Activated CD8-positive, alpha-beta memory T cell treated with anti-CD3 and anti-CD28 coated beads, Interleukin-2, amount 50 U/mL, for 24 hours (primary cell): ENCODE measurements at regions not wholly inside any gene's neighbourhood (a gene's known extent, or its start where the extent isn't known, plus 50 kb on each side); places are given as distances from the start of the nearest gene placed in this dataset.
"Not testable (repeated sequence)": the region's sequence is repeated elsewhere in the genome, so short reads cannot be mapped to it uniquely, and the experiment has no call there.

Experiments
- DNase-seq: peaks from one replicate; pipeline ENCODE4 v3.0.0-alpha.2; 2020; ENCODE audit errors: extremely low read depth

DNA sequence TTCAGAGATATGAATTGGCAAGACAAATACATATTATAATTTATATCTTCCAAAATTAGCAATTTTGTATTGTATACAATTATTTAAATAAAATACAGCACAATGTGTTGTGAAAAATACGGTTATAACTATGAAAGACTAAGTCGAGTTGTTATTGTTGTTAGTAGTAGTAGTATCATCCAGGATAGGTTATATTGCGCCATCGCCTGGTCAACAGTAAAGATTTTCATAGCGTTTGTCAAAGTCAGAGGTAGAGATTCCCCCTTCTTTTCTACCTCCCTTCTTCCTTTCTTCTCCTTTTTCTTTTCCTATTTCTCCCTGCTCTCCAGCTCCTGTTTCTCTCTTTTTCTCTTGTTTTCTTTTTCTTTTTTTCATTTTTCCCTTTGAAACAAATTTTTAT, 499.1 kb upstream of the EPHA5 start:
- no peak for DNase-seq

DNA sequence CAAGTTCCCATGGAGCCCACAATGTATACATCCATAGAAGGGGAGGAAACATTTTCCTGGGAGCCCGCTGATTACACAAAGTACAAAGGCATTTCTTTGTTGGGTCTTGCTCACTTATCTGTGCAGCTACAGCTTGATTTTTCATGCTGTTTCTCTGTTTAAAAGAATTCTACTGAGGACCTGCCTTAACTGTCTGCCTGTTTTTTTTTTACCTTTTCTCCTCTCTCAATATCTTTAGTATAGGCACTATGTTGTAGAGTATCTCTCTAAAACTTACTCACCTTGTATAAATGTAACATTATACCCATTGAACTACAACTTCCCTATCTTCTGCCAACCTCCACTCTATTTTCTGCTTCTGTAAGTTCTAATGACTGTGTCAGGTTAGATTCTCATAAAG, 494.6 kb upstream of the EPHA5 start:
- no peak for DNase-seq

GRCh38 chr4:66160606-66161005, 490.3 kb upstream of the EPHA5 start:
- DNase-seq, result no peak

DNA sequence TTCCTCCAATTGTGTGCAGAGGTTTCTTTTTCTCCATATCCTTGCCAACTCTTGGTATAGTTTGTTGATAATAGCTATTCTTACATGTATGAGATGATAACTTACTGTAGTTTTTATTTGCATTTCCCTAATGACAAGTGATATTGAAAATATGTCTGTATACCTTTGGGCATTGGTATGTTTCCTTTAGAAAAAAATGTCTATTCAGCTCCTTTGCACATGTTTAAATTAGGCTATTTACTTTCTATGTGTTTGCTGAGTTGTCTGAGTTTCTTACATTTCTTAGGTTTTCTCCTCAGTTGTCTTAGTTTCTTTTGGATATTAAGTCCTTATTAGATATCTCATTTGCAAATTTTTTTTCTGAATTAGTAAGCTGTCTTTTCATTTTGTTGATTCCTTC, 487.3 kb upstream of the EPHA5 start:
- no peak for DNase-seq

- DNase-seq, result no peak
These were observed 459.8 kb upstream of the EPHA5 start for GRCh38 chr4:66130042-66130441.

DNA sequence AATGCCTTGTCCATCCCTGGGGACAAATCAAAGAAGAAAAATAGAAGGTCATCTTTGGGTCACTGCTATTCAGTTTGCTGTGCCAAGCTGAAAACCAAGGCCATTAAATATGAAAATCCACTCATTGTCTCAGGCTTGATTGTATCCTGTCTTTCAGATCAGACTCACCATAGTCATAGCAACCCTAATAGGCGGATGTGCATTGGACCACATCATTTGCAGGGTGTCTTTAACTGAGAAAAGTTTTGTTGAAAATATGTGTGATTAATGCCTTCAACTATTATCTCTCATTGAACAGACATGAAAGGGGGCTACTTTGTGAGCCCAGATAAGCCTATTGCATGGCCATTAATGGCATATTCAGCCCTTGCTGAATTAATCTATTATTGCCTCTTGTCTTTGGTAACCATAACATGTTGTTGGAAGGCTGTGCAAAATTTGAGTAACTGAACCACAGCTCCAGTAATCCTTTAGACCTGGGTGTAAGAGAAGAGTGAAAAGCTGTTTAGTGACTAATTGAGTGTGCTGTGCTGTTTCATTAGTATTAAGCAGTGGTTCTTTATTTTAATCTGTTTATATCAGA, 453.6 kb upstream of the EPHA5 start:
- DNase-seq, result no peak

DNA sequence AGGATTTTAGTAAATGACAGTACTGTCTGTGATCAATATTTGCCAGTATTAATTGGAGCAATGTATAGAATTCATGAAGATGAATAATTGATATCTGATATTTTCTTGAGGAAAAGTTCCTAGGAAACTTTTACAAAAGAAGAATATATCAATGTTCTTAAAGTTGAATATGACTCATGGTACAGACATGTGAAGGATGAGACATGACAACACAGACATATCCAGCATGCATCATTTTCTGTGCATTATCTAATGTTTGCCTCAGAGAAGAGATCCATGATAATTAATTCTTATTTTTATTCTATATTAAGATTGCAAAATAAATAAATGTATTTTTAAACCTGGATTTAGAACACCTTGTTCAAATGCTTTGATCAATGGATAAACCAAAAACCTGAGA, 452.9 kb upstream of the EPHA5 start:
- no peak for DNase-seq

GRCh38 chr4:66115231-66115630, 444.9 kb upstream of the EPHA5 start:
- DNase-seq, result not testable (repeated sequence)

- DNase-seq, result no peak
These were observed 438.6 kb upstream of the EPHA5 start for GRCh38 chr4:66108898-66109297.

DNA sequence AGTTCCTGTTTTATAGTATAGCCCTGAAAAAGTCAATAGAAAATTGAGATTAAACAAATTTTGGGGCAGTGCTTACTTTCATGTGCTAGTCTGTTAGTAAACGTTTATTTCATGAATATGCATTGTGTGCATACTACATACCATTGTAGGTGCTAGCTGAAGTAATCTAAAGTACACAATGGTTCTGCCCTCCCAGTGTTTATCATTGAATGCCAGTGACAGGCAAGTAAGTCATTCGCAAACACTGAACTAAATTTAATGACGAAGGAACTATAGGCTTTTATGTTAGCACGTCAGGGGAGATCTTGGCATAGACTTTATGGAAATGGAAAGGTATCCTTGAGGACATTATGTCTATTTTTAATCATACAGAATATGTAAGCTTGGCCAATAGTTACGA, 426.9 kb upstream of the EPHA5 start:
- no peak for DNase-seq

DNA sequence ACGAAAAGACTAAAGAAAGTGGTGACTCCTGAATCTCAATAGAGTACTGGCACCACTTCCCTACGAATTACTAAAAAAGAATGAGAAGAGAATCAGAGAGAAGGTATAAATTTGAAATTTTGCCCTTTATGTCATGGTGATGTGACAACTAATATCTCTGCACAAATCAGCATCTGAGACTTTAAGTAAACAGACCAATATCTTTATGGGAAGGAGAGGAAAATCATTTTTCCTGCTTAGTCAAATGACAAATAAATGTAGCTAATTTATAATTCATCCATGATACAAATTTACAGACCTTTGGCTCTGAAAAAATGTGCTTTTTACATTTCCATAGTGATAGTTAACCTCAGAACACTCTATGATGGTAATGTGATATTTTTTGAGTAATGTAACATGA, 424.8 kb upstream of the EPHA5 start:
- DNase-seq, result no peak

DNA sequence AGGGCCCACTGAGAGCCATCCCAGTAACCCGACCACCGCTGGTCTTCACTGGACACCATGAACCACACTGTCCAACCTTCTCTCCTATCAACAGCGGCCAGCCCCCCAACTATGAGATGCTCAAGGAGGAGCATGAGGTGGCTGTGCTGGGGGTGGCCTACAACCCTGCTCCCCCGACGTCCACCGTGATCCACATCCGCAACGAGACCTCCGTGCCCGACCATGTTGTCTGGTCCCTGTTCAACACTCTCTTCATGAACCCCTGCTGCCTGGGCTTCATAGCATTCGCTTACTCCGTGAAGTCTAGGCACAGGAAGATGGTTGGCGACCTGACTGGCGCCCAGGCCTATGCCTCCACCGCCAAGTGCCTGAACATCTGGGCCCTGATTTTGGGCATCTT, 423.8 kb upstream of the EPHA5 start:
- no peak for DNase-seq

DNA sequence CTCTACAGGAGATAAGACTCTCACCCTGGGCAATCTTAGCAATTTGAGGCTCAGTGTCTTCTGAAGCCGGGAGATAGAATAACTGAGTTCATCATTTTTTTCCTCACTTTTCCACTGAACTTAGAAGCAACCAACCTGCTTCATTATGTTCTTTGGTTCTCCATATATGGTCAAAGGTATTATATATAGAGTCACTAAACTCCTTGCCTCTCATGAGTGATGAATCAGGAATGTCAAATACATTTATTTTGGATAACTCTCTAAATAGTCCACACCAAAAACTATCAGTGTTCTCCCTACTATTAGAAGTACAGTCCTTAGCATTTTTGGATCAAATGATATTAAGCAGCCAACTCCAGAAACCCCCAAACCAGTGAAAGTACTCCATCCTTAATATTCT, 421.5 kb upstream of the EPHA5 start:
- no peak for DNase-seq

DNA sequence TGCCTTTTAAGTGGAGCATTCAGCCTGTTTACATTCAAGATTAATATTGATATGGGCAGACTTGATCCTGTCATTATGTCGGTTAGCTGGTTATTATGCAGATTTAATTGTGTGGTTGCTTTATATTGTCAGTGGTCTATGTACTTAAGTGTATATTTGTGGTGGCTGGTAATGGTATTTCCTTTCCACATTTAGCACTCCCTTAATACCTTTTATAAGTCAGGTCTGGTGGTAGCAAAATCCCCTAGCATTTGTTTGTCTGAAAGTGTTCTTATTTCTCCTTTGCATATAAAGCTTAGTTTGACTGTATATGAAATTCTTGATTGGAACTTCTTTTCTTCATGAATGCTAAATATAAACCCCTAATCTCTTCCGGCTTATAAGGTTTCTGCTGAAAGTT, 403.7 kb upstream of the EPHA5 start:
- DNase-seq, result no peak

GRCh38 chr4:66071911-66072310, 401.6 kb upstream of the EPHA5 start:
- no peak for DNase-seq

- DNase-seq, result no peak
These were observed 392.6 kb upstream of the EPHA5 start for GRCh38 chr4:66062921-66063320.

DNA sequence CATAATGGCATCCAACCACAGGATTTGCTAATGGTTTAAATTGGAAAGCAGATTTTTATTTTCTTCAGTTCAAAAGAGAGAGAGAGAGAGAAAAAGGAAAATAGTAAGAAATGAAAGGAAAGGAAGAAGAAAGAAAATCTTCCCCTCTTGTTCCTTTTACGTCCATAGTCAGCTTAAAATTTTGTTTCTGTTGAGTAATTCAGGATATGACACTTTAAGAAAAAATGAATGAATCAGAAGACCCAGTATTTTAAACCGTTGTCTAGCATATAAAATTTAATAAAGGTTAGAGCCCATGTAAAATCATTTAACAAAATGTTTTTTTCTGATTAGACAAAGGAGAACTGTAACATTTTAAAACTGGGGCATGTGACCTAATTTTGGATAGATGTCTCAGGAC, 391.8 kb upstream of the EPHA5 start:
- DNase-seq, result no peak

GRCh38 chr4:66059556-66059955, 389.3 kb upstream of the EPHA5 start:
- DNase-seq, result no peak

DNA sequence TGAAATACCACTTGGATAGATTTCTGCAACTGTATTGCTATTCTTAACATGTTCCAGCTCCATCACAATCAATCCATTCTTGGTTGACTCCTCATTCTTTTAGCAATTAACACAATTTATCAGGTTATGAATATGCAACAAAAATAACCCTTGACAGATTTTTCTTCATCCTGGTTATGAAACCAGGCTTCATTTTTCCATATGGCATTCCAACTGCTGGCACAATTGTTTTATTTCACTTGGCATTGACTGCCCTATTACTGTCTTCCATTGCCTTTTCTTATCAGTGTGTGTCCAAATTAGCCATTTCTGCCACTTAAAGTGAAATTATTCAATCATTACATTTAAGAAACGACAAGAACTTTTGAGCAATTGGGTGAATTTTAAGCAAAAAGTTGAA, 388.8 kb upstream of the EPHA5 start:
- no peak for DNase-seq

DNA sequence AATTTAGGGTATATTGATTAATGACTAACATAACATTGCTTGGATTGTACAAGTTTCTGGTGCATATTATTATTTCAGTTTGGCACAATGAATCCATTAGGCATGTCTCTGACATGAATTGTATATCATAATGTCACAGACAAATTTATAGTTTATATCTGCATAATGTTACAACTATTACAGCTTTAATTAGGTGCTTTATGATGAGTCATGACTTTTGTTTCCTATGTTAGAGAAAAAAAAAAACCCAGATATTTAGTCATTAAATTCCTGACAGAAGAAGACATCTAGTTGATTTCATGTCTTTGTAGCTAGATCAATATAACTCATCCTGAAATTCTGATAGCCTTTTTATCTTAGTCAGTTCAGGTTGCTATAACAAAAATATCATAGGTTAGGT, 385.7 kb upstream of the EPHA5 start:
- no peak for DNase-seq

DNA sequence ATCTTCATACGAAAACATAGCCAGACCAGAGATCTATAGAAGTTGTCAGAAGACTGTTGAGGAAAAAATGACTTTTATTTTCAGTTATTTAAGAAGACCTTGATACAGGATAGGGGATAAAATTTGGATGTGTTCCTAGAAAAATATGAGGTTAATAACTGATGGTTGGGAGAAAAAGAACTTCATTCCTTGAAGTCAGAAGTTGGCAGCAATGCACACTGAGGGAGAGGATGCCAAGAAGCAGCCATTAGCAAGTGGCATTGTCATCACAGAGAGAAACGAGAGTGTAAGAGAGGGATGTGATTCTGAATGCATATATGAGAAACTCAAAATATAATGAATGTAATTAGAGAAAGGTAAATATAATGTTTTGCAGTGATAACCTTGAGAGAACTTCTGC, 382.1 kb upstream of the EPHA5 start:
- no peak for DNase-seq

DNA sequence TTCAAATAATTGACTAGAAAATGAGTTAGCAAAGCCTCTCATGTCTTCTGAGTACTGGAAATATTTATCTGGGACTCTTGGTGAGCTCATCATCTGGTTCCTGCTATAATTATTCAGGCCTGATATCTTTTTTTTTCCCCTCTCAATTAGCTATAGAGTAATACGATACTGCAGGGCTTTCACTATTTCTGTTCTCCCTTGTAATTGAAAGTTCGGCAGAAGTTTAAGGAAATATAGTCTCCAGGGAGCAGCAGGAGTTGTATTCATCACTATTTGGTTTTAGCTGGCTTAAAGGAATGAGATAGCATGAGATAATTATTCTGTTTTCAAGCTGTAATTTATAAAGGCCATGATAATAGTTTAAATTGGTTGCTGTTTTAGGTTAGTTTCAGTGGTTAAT, 378.6 kb upstream of the EPHA5 start:
- DNase-seq, result no peak

GRCh38 chr4:66045913-66046312, 375.6 kb upstream of the EPHA5 start:
- no peak for DNase-seq

DNA sequence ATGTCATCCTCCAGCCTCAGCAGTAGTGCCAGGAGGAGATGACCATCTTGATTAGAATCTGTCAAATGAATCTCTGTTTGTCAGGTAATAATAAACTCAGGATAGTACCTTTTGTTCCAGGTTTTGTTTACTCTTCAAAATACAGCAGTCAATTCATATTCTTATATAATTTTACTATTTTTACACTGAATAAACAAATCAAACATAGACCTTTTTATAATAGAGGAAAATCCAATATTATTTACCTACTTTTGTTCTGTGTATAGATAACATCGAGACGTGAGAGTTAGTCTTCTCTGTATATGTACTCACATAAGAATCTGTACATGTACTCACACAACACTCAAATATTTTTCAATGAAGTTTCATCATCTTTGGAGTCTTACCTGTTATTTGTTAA, 365.4 kb upstream of the EPHA5 start:
- DNase-seq, result no peak

GRCh38 chr4:66034671-66035070, 364.4 kb upstream of the EPHA5 start:
- no peak for DNase-seq
